Stomach (tissue), 8 donors: ENCODE measurements at regions not wholly inside any gene's neighbourhood (a gene's known extent, or its start where the extent isn't known, plus 50 kb on each side); places are given as distances from the start of the nearest gene placed in this dataset.
"Not testable (repeated sequence)": the region's sequence is repeated elsewhere in the genome, so short reads cannot be mapped to it uniquely, and the experiment has no call there.

ENCODE experiments used
- DNase-seq, 2 donors: peaks; one replicate each; pipeline versions ENCODE4 v3.0.0 to v3.0.0-alpha.2; 2013 to 2019
- H3K27ac ChIP-seq, 5 donors: fragments of 200-600 bp in 4 of 5; sonication (generic) in 4 of 5; one replicate each; pipeline ENCODE4 v1.5.1; 2013 to 2019; ENCODE audit warnings: mild to moderate bottlenecking in 1 of 5, moderate library complexity in 1 of 5
- H3K27me3 ChIP-seq, 3 donors: fragments of 200-600 bp; sonication (generic); one replicate each; pipeline ENCODE4 v1.5.1; 2017 to 2019; ENCODE audit warnings: mixed run types in 1 of 3
- H3K36me3 ChIP-seq, 4 donors: fragments of 200-600 bp; sonication (generic); 1 replicate in 3 of 4; 2 replicates in 1 of 4; pipeline ENCODE4 v1.5.1; 2016 to 2019
- H3K4me1 ChIP-seq, 4 donors: fragments of 200-600 bp; sonication (generic); one replicate each; pipeline ENCODE4 v1.5.1; 2016 to 2019
- H3K4me3 ChIP-seq, 4 donors: fragments of 200-600 bp; sonication (generic) in 3 of 4; one replicate each; pipeline ENCODE4 v1.5.1; 2016 to 2019; ENCODE audit warnings: mild to moderate bottlenecking in 1 of 4
- H3K9me3 ChIP-seq, 4 donors: fragments of 200-600 bp; sonication (generic); one replicate each; pipeline ENCODE4 v1.5.1; 2016 to 2019
- EP300 ChIP-seq: sonication (generic); formaldehyde crosslinking; IDR thresholded peaks from one replicate; pipeline ENCODE4 v1.6.1; 2017; ENCODE audit warnings: antibody characterized with exemption
- POLR2A ChIP-seq, 4 donors: fragments of 450-650 bp; IDR thresholded peaks; one replicate each; pipeline ENCODE4 v1.6.1; 2016; ENCODE audit warnings: antibody characterized with exemption in 4 of 4, control low read depth in 2 of 4, mild to moderate bottlenecking in 1 of 4, moderate library complexity in 1 of 4
- POLR2AphosphoS5 ChIP-seq, 3 donors: sonication (generic); formaldehyde crosslinking; IDR thresholded peaks; one replicate each; pipeline ENCODE4 v1.6.1; 2016; ENCODE audit warnings: antibody characterized with exemption in 3 of 3
- WGBS, 5 donors: extraction: QIAGEN DNeasy Blood & Tissue Kit in 3 of 5; methylation state at CpG; one replicate each; pipeline versions ENCODE4 v1.1.5 to v1.1.7; 2013 to 2018; 5-methylcytosine and 5-hydroxymethylcytosine counted together
- intact Hi-C: fragments of 100-400 bp; cut with DNase I; formaldehyde crosslinking; loops from one replicate; pipeline ENCODE4 v1.15.1; 2023; ENCODE audit warnings: low total_unique reads
- TF ChIP-seq, protein P1 (sequence below), 7 experiments: fragments of 450-650 bp in 4 of 7; fragments of 200-600 bp in 3 of 7; sonication (generic) in 3 of 7; IDR thresholded peaks; one replicate each; pipeline ENCODE4 v1.5.1; 2016 to 2019; ENCODE audit warnings: antibody characterized with exemption in 7 of 7, control low read depth in 2 of 7, mild to moderate bottlenecking in 1 of 7
- donor health status: healthy with polysubstance abuse.
- donor health status: Bipolar disorder and iron deficiency.
- donor health status: healthy.

DNA sequence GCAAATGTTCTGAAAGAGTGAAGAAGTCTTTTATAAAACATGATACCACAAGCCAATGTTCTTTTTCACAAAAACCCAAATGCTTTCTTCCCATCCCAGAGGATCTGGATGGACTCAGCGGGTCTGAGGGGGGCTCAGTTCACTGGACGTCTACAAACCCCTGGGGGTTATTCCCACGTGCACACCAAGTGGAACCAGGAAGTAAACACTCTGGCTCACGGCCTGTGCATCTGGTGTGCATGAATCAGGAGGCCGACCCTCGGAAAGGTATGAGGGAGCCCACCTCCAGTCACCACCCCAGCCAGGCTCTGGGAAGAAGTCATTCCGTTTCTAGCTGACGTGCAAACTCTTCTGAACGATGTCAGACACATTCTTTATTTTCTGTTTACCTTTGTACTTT is 252.2 kb downstream of the DLL1 start:
- Histone ChIP-seq H3K27ac (peak overlapping the region in 4 of 5 donors; percentile 13 to 65 (median 52)), H3K4me1 (no peaks in the 10 kb centered on the region), H3K27me3 (no peaks in the 10 kb centered on the region), H3K36me3 (no peaks in the 10 kb centered on the region), H3K9me3 (peaks cover 0 to 9% (median under 1%) of the 10 kb centered on the region in 4 donors), H3K4me3 (no peak overlapping the region)
- 56 to 69% (median 63%) methylated on average over 9 of the region's 9 CpGs for whole genome bisulfite sequencing, 5 donors
- intact Hi-C loops: no loop called here
- no peak for DNase-seq
- TF ChIP-seq POLR2AphosphoS5 (IDR thresholded peaks at IDR 0.05) (no peak), POLR2A (IDR thresholded peaks at IDR 0.05) (no peak), EP300 (no peak)
- TF ChIP-seq, protein P1, sequence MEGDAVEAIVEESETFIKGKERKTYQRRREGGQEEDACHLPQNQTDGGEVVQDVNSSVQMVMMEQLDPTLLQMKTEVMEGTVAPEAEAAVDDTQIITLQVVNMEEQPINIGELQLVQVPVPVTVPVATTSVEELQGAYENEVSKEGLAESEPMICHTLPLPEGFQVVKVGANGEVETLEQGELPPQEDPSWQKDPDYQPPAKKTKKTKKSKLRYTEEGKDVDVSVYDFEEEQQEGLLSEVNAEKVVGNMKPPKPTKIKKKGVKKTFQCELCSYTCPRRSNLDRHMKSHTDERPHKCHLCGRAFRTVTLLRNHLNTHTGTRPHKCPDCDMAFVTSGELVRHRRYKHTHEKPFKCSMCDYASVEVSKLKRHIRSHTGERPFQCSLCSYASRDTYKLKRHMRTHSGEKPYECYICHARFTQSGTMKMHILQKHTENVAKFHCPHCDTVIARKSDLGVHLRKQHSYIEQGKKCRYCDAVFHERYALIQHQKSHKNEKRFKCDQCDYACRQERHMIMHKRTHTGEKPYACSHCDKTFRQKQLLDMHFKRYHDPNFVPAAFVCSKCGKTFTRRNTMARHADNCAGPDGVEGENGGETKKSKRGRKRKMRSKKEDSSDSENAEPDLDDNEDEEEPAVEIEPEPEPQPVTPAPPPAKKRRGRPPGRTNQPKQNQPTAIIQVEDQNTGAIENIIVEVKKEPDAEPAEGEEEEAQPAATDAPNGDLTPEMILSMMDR (IDR thresholded peaks at IDR 0.05): no peak

DNA sequence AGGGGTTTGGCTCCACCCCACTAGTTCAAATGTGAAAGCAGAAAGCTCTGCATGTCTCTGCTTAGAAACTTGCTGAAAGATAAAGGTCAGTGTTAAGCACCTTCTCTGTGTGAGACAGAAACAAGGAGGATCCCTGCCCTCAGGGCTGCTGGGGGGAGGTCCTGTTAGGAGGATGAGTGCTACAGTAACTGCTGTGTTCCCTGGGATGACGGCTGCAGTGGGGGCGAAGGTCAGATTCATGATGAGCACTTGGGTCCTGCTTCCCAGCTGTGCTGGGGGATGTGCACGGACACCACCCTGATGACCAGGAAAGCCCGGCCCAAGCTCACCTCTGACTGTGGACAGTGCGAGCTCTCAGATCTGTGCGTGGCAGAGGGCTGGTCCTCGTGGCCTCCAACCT is 252.6 kb downstream of the DLL1 start:
- TF ChIP-seq, protein P1 (IDR thresholded peaks at IDR 0.05): no peak
- TF ChIP-seq POLR2A (IDR thresholded peaks at IDR 0.05) (no peak), POLR2AphosphoS5 (IDR thresholded peaks at IDR 0.05) (no peak), EP300 (no peak)
- Histone ChIP-seq H3K36me3 (no peaks in the 10 kb centered on the region), H3K9me3 (peaks cover 3 to 9% (median 4%) of the 10 kb centered on the region in 4 donors), H3K27ac (peak overlapping the region; percentile 38 to 65 (median 52)), H3K4me1 (no peaks in the 10 kb centered on the region), H3K27me3 (no peaks in the 10 kb centered on the region), H3K4me3 (no peak overlapping the region)
- WGBS, 5 donors: 71 to 90% (median 75%) methylated on average over 5 to 7 of the region's 7 CpGs
- peak in 1 of 2 donors; percentile 24 for DNase-seq
- intact Hi-C loops: no loop called here

DNA sequence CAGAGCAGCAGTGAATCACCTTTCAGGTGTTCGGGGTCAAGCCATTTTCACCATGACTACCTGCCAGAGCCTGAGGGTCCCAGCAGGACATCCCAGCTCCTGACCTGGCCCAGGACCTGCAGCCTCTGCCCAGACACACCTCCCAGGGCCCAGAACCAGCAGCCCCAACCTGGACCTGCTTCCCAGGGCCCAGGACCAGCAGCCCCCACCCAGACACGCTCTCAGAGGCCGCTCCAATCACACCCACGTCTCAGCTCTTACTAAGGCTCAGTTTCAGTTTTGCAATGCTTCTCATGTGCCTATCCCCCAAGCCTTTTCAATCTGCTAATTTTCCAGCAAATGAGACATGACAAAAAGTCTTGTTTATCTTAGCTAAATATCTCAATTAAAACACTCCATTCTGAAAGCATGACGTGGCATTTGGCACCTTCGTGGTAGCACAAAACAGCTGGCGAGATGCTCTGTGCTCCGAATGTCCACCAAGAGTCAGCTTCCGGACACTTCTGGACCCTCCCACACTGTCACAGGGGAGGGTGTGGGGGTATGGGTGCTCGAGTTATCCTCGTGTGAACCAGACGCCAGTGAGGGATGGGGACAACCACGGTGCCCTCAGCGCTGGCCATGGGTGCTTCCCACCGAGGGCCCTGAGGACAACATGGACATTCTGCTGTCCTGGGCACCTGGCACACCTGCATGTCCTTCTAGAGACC is 253.2 kb downstream of the DLL1 start:
- H3K4me1 ChIP-seq: no peaks in the 10 kb centered on the region
- H3K27me3 ChIP-seq: no peaks in the 10 kb centered on the region
- no peaks in the 10 kb centered on the region for H3K36me3 ChIP-seq
- 72 to 78% (median 76%) methylated on average over 11 to 15 of the region's 15 CpGs for WGBS, 5 donors
- peak overlapping the region; percentile 38 to 65 (median 52) for H3K27ac ChIP-seq
- TF ChIP-seq EP300 (no peak), POLR2AphosphoS5 (IDR thresholded peaks at IDR 0.05) (peak in 2 of 3 donors; percentile 51 to 61)
- peaks cover 3 to 9% (median 5%) of the 10 kb centered on the region in 4 donors for H3K9me3 ChIP-seq
- no peak overlapping the region for H3K4me3 ChIP-seq
- DNase-seq: peak; percentile 31 to 45
- intact Hi-C loops: no loop called here

DNA sequence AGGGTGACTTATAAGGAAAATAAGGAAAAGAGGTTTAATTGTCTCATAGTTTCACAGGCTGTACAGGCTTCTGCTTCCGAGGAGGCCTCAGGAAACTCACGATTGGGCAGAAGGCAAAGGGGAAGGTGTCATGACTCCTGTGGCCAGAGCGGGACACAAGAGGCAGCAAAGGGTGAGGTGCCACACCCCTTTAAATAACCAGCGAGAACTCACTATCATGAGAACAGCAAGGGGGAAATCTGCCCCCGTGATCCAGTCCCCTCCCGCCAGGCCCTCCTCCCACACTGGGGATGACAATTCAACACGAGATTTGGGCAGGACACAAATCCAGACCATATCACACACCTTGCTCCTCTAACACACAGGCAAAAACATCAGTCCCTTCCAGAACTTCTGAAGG is 254.0 kb downstream of the DLL1 start:
- TF ChIP-seq POLR2A (IDR thresholded peaks at IDR 0.05) (no peak), EP300 (no peak), POLR2AphosphoS5 (IDR thresholded peaks at IDR 0.05) (no peak)
- TF ChIP-seq, protein P1 (IDR thresholded peaks at IDR 0.05): no peak
- DNase-seq: peak in 1 of 2 donors; percentile 10
- no peak overlapping the region for H3K4me3 ChIP-seq
- H3K9me3 ChIP-seq: peaks cover 3 to 9% (median 5%) of the 10 kb centered on the region in 4 donors
- H3K27me3 ChIP-seq: no peaks in the 10 kb centered on the region
- 56 to 79% (median 66%) methylated on average over 7 of the region's 7 CpGs for WGBS, 5 donors
- H3K4me1 ChIP-seq: peaks cover 0 to 4% (median under 1%) of the 10 kb centered on the region in 4 donors
- no peaks in the 10 kb centered on the region for H3K36me3 ChIP-seq
- H3K27ac ChIP-seq: peak overlapping the region in 4 of 5 donors; percentile 30 to 65 (median 52)
- intact Hi-C loops: no loop called here

DNA sequence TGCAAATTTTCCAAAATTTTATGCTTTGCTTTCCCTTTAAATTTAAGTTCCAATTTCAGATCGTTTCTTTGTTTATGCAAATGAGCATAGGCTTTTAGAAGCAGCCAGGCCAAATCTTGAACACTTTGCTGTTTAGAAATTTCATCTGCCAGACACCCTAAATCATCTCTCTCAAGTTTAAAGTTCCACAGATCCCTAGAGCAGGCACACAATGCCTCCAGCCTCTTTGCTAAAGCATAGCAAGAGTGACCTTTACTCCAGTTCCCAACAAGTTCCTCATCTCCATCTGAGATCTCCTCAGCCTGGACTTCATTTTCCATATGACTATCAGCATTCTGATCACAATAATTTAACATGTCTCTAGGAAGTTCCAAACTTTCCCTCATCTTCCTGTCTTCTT is 254.5 kb downstream of the DLL1 start:
- H3K36me3 ChIP-seq, H3K27me3 ChIP-seq, H3K4me1 ChIP-seq, H3K9me3 ChIP-seq, H3K4me3 ChIP-seq, intact Hi-C loops: not testable (repeated sequence)
- H3K27ac ChIP-seq: peak overlapping the region in 1 of 5 donors; percentile 52
- 45 to 61% (median 56%) methylated on average over 1 of the region's 1 CpG for WGBS, 5 donors
- peak in 1 of 2 donors; percentile 3 for DNase-seq
